ENCODE measurements at regions not wholly inside any gene's neighbourhood (a gene's known extent, or its start where the extent isn't known, plus 50 kb on each side); places are given as distances from the start of the nearest gene placed in this dataset.

DNA sequence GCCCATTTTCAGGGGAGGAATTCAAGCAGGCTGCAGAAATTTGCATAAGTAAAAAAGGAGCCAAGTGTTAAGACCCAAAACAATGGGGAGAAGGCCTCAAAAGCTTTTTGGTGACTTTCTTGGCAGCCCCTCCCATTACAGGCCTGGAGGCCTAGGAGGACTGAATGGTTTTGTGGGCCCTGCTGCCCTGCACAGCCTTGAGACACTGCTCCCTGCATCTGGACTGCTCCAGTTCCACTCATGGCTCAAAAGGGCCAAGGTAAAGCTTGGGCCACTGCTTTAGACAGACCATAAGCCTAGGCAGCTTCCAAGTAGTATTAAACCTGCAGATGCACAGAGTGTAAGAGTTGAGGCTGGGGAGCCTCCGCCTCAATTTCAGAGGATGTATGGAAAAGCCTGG is 501.6 kb downstream of the MID1IP1 start:
- no peak for DNase-seq

DNA sequence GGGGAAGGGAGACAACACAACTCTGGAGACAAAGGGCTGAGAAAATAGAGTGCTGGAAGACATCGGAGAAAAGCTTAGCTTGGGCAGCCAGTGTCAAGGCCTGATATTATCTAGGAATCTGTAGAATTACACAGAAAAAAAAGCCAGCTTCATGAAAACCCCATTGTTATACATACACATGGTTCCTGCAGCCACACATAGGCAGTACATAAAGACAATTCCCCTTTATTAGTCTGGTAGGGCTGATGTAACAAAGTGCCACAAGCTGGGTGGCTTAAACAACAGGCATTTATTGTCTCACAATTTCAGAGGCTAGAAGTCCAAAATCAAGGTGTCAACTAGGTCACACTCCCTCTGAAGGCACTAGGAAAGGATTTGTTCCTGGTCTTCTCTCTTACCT is 503.5 kb downstream of the MID1IP1 start:
- DNase-seq = no peak

DNA sequence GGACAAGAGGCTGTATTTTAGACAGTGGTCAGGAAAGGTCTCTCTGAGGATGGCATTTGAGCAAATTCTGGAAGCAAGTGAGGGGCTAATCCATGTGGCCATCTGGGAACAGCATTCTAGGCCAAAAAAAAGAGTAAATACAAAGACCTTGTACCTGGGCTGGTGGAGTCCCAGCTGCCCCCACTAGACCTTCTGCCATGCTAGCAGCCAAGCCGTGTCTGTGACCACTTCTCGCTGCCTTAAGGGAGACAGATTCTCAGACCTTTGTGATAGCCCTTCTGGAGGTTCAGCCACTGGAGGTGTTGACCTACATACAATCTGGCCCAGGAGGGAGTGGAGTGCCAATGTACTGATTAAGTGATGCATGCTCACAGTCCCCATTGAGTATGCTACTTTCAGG is 506.2 kb downstream of the MID1IP1 start:
- DNase-seq = no peak

GRCh38 chrX:39308126-39308525 is 506.9 kb downstream of the MID1IP1 start:
- no peak for DNase-seq

- peak; percentile 45 for DNase-seq
These were observed 507.9 kb downstream of the MID1IP1 start for GRCh38 chrX:39309018-39309635.

DNA sequence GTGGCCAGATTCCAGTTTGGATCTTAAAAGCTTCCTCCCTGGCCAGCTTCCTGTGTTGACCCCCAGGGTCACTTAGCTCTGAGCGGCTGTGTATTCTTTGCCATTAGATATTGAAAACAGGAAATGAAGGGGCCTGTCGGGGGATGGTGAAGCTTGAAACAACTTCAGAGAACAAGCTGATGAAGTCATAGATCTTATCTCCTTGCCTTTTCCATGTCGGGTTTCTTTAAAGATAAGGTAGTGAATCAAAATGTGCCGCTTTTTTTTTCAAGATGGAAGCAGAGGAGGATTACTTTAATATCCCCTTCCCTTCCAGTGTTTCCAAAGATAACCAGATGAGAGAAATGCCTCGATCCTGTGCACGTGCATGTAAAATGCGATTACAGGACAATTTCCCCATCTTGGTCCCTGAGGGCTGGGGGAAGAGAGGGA is 508.5 kb downstream of the MID1IP1 start:
- DNase-seq = peak; percentile 56

DNA sequence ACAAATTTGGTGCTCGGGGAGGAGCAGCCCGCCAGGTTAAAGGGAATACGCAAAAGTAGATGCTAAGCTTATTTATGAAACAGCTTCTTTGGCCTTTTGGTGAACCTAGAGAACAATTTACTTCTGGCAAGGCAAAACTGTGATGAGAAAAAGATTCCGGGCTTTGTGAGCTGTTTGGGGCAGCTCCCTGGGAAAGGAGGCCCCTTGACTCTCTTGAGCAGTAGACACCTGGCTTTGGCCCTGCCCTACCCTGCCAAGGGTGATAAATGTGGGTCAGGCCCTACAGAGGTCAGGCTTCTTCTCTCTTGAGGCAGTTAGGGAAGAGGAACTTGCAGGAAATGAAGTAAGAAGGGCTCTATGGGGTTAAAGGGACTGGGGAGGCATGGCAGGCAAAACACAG is 509.6 kb downstream of the MID1IP1 start:
- DNase-seq = no peak

DNA sequence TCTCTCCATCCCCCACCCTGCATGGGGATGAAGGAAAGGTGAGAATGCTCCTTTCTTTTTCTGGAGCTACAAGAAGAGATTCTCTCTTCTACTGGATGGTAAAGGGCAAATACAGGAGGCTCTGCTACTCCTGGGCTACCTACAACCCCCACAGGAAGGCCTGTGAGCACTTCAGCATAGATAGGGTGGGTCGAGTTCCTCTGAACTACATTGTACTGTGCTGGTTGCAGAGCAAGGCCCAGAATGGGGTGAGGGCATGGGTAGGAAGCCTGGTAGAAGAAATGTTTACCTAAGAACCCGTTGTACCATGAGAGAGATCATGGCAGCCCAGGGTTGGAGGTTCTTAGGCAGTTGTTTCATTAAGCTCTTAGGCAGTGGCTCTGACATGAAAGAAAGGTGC is 510.4 kb downstream of the MID1IP1 start:
- no peak for DNase-seq

DNA sequence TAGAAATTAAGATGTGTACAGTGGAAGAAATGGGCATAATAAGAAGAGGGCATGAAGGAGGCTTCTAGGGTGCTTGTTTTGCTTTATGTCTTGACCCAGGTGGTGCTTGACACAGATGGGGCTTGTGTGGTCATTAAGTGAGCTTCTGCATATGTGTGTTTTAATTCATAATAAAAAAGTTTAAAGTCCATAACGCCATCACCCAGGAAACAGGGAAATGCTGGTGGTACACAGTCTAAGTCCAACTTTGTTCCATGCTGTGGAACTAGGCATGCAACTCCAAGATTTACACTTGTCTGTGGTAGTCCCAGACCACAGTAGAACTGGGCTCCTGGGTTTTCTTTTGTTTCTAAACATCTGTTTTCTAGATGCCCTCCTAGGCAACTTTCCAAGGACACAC is 511.9 kb downstream of the MID1IP1 start:
- DNase-seq = no peak

DNA sequence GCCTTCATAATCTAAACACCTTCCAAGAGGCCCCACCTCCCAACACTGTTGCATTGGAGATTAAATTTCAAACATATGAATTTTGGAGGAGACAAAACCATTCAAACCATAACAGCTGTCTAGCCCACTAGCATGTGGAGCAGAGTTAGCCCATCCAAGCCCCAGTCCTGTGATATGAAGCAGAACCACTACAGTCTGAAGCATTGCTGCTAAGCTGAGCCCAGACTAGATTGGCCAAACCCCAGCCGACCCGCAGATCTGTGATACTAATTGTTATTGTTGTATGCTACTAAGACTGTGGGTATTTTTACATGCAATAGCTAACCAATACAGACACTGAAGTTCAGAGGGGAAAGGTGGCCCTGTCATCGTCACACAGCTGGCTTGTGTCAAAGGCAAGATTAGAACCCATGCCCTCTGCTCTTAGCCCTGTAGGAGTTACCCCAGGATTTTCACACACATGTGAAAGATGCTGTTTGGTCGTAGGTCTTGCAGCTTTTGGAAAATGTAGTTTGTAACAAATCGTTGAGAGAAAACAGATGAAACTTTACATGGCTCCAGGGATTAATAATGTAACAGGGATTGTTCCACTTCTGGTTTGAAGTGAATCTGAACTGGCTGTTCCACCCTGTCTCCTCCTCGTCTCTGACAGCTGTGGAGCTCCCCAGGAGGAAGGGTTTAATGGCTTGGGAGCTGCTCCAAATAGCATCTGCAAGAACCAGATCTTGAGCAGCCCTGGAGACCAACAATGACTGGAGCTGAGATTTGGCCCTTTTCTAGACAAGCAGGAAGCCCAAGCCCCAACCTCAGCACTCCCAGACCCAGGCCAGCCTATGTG is 517.5 kb downstream of the MID1IP1 start:
- no peak for DNase-seq

GRCh38 chrX:39320165-39320564 is 518.9 kb downstream of the MID1IP1 start:
- no peak for DNase-seq

GRCh38 chrX:39322496-39322895 is 521.2 kb downstream of the MID1IP1 start:
- DNase-seq = no peak

DNA sequence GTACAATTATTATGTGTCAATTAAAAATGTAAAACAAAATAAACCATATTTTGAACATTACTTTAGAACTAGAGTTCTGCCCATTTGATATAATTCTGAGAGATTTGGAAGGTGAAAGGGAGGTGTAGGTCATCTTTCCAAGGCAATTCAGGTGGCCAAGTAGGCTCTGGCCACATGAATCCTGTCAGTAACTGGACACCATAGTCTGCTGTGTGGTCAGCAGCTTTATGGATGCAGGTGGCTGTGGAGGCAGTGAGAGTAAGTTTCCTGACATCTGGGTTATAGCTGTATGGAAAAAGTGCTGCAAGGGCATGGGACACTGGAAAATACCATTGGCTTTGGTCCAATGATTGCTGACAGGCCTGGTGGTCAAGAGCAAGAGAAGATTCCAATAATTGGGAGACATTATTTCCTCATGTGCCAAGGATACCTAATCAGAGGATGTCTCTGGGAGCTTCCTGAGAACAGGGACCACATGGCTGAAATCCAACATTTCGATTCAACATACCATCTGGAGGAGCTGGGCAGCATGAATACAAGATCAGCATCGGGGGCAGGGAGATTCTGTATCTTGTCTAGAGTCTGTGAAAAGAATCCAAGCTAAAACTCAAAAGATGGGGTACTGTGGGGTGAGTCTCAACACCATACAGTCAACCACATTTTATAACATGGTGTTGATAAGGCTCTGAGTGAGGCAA is 523.1 kb downstream of the MID1IP1 start:
- DNase-seq = no peak

DNA sequence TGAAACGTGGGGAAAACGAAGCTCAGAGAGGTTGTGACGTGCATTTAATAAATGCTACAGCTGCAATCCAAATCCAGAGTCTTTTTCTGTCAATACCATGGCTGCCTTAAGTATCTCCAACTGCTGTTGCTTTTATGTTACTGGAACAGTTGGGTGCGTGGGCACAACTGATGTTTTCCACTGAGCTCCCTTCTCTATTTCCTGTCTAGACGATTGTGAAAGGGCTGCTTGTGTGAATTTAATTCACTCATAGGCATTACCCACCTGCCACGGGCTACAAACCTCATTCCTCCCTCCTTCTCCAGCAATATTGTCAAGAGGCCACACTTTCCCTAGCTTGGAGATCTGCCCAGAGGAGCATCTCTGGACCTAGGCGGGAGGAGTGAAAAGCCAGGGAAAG is 526.0 kb downstream of the MID1IP1 start:
- peak; percentile 39 for DNase-seq

GRCh38 chrX:39327705-39328104 is 526.4 kb downstream of the MID1IP1 start:
- DNase-seq = no peak

DNA sequence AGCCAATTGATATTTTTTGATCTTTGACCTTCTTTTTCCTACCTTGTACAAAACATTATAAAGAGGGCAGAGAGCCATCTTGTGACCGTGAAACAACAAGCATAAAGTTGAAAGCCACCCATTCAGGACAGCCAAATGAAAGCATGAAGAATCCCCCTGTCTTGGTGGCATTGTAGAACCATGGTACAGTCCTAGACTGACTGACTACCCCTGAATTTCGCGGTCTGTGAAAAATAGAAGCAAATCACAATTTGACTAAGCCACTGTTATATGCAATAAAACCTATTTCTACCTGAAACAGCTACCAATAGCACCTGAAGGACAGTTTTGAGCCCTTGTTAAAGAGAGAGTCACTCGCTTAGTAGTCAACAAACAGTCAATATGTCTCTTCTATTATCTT is 527.4 kb downstream of the MID1IP1 start:
- DNase-seq = no peak

GRCh38 chrX:39331082-39331704 is 529.9 kb downstream of the MID1IP1 start:
- DNase-seq = peak; percentile 61

DNA sequence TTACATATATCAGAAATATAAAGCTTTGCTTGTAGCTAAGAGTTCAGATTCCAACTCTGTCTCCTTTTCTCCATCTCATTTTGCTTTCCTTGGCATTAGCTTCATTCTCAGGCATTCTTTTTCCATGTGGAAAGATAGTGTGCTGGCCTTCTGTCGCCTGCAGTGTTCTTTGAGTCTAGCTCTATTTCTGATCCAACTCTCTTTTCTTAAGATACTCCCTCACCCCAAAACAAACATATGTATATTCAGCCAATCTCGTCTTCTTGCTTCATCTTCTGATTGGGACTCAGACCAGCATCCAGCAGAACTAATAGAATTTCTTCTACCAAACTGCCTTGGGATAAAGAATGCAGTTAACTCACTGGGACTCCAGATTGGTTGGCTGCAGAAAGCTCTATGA is 532.2 kb downstream of the MID1IP1 start:
- DNase-seq = no peak

DNA sequence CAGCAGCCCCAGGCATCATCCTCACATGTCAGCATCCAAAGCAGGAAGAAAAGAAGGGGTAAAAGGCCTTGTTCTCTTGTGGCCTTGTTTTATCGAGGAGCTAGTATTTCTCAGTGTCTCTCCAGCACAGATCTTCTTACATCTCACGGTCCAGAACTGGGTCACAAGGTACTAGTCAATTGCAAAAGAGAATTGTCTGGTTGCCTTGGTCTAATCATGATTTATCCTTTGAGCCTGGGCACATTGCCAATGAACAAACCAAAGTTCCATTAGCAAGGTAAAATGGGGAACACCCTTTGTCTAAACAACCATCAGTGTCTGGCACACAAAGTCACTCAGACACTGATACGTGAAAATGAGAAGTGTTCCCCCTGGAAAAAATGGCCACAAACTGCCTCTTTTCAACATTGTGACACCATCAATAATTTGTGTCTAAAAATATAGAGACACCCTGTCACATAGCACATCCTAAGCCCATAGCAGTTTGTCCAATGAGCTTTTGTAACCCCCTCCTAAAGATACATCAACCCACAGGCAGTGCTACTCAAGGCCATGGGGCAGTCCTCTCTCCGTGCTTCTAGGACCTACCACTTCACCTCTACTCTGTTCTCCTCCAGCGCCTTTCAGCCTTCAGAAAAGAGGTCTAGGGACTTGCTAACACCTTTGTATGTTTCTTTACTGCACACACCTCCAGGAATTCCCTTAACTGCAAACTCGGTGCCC is 534.4 kb downstream of the MID1IP1 start:
- no peak for DNase-seq

DNA sequence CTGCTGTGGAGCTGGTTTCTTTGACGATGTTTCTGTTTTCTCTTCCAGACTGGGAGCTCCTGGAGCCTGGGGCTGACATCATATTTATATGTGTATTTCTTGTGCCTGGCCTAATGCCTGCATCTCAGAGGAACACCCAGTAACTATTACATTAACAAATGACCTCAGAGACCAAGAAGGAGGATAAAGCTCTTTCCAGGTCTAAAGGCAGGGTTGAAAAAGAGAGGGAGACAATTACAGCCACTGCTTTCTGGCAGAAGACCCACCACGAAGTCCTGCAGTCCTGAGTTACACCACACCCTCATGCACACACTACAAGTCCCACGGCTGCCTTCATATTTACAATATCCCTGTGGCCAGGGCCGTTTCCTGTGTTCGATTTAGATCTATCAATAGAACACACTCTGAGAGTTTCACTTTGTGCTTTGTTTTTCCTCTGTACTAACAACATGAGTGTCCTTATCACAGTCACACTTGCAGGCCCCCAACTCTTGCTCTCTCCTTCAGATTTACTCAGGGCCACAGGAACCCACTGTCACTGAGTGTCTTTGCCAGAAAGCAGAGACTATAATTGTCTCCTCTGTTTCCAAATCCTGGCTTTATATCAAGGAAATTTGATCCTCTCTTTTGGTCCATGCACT is 535.5 kb downstream of the MID1IP1 start:
- peak; percentile 61 for DNase-seq

- DNase-seq = no peak
These were observed 536.2 kb downstream of the MID1IP1 start for GRCh38 chrX:39337451-39337850.

DNA sequence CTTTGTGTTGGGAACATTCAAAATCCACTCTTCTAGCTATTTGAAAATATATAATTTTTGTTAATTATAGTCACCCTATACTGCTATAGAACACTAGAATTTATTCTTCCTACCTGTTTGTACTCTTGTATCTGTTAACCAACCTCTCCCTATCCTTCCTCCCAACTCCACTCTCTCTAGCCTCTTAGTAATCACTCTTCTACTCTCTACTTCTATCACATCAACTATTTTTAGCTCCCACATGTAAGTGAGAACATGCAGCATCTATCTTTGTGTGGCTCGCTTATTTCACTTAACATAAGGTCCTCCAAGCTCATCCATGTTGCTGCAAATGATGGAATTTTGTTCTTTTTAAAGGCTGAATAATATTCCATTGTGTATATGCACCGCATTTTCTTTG is 537.3 kb downstream of the MID1IP1 start:
- DNase-seq = no peak
